Fibroblast of lung (primary cell): ENCODE measurements at regions not wholly inside any gene's neighbourhood (a gene's known extent, or its start where the extent isn't known, plus 50 kb on each side); places are given as distances from the start of the nearest gene placed in this dataset.

Experiments
- DNase-seq, 2 donors: peaks; one replicate each; pipeline versions ENCODE4 v3.0.0 to v3.0.0-alpha.2; 2010; ENCODE audit warnings: low read depth in 2 of 2
- H2AFZ ChIP-seq: 2 replicates; pipeline ENCODE4 v1.5.1; 2012; ENCODE audit warnings: low read length, control low read depth, inconsistent platforms
- H3K27ac ChIP-seq: 2 replicates; pipeline ENCODE4 v1.5.1; 2011; ENCODE audit warnings: low read length, control low read depth; ENCODE audit not compliant: insufficient read depth
- H3K27me3 ChIP-seq: 2 replicates; pipeline ENCODE4 v1.5.1; 2011; ENCODE audit warnings: mild to moderate bottlenecking, low read length; ENCODE audit not compliant: control insufficient read depth, insufficient read depth
- H3K36me3 ChIP-seq: 2 replicates; pipeline ENCODE4 v1.5.1; 2011; ENCODE audit warnings: low read length; ENCODE audit not compliant: control insufficient read depth, insufficient read depth
- H3K4me1 ChIP-seq: 2 replicates; pipeline ENCODE4 v1.5.1; 2011; ENCODE audit warnings: low read length; ENCODE audit not compliant: control insufficient read depth, insufficient read depth; ENCODE audit errors: extremely low read depth
- H3K4me2 ChIP-seq: 2 replicates; pipeline ENCODE4 v1.5.1; 2011; ENCODE audit warnings: low read length, control low read depth; ENCODE audit not compliant: insufficient read depth; ENCODE audit errors: extremely low read depth
- H3K4me3 ChIP-seq, 4 experiments: fragments of 200-600 bp in 1 of 4; sonication (generic) in 1 of 4; replicated peaks in 1 of 4; 2 replicates each; pipeline ENCODE4 v1.5.1; 2011 to 2016; ENCODE audit warnings: low read length in 4 of 4, low read depth in 3 of 4, mild to moderate bottlenecking in 3 of 4, control low read depth in 2 of 4, inconsistent platforms in 1 of 4, mixed read lengths in 1 of 4; ENCODE audit not compliant: insufficient read depth in 1 of 4; ENCODE audit errors: control extremely low read depth in 1 of 4
- H3K79me2 ChIP-seq: 2 replicates; pipeline ENCODE4 v1.5.1; 2012; ENCODE audit warnings: mild to moderate bottlenecking, low read length, inconsistent platforms; ENCODE audit not compliant: control insufficient read depth, insufficient read depth
- H3K9ac ChIP-seq: 2 replicates; pipeline ENCODE4 v1.5.1; 2011; ENCODE audit warnings: mild to moderate bottlenecking, low read length, control low read depth; ENCODE audit not compliant: insufficient read depth
- H3K9me3 ChIP-seq: 2 replicates; pipeline ENCODE4 v1.5.1; 2012; ENCODE audit warnings: low read depth, low read length; ENCODE audit not compliant: control insufficient read depth, insufficient read depth
- H4K20me1 ChIP-seq: 2 replicates; pipeline ENCODE4 v1.5.1; 2011; ENCODE audit warnings: low read length; ENCODE audit not compliant: control insufficient read depth, insufficient read depth; ENCODE audit errors: extremely low read depth
- CTCF ChIP-seq, 2 donors: IDR thresholded peaks in 1 of 2; conservative IDR thresholded peaks in 1 of 2; 1 replicate in 1 of 2; 2 replicates in 1 of 2; pipeline ENCODE4 v1.5.1; 2011 to 2012; ENCODE audit warnings: low read length in 2 of 2, control low read depth in 1 of 2, inconsistent platforms in 1 of 2, low read depth in 1 of 2, mild to moderate bottlenecking in 1 of 2
- EZH2 ChIP-seq: IDR thresholded peaks from 2 replicates; pipeline ENCODE4 v1.5.1; 2012; ENCODE audit warnings: low read length, control low read depth, mild to moderate bottlenecking; ENCODE audit errors: missing control alignments

DNA sequence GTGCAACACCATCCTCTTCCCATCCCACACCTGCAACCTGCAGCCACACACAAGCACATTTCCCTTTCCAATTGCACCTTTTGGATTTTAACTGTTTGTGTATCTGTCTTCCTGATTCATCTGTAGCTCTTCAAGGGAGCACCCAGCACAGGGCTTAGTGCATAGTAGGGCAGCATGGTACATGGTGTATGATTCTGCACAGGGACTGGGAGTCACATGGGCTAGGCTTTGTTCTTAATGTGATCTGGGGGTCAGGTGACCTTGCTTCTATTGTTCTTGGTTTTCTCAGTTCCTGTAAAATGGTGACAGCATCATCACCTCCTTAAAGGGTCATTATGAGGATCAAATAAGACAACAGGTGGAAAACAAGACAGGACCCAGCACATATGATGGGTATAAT lies 419.3 kb downstream of the MATN1 start:
- Histone ChIP-seq H2AFZ (no peak overlapping the region), H3K4me2 (no peak overlapping the region), H3K27ac (no peak overlapping the region), H3K4me3 (no peak overlapping the region), H4K20me1 (no peaks in the 10 kb centered on the region), H3K4me1 (no peaks in the 10 kb centered on the region), H3K9me3 (no peaks in the 10 kb centered on the region), H3K9ac (no peak overlapping the region), H3K79me2 (no peaks in the 10 kb centered on the region), H3K27me3 (no peaks in the 10 kb centered on the region), H3K36me3 (no peaks in the 10 kb centered on the region)
- no peak for DNase-seq
- TF ChIP-seq CTCF (conservative IDR thresholded peaks at IDR 0.05 in 1 of 2, IDR thresholded peaks at IDR 0.05 in 1 of 2; ENCODE audit: low read depth in 1 of 2, low read length in 2 of 2) (no peak), EZH2 (no peak)

GRCh38 chr1:30303387-30303786 lies 420.0 kb downstream of the MATN1 start:
- no peak overlapping the region for H3K27ac ChIP-seq
- no peak overlapping the region for H3K4me2 ChIP-seq
- TF ChIP-seq EZH2 (no peak), CTCF (conservative IDR thresholded peaks at IDR 0.05 in 1 of 2, IDR thresholded peaks at IDR 0.05 in 1 of 2; ENCODE audit: low read depth in 1 of 2, low read length in 2 of 2) (no peak)

DNA sequence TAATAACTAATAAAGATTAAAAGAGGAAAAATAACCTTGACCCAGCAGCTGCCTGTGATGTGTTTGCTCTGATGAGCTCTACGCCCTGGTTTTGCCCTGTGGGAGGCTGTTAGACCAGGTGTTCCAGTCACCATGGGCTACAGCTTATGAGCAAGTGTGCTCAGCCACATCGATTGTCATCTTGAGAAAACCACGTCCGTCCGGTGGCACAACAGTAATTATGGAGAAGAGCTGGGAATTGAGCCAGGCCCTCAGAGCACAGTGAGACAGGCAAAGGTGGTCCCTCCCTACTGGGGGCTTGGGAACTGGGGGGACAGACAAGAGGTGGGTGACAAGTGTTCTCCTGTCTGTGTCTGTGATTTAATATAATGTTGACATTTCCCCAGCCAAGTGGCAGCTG lies 420.5 kb downstream of the MATN1 start:
- H4K20me1 ChIP-seq: no peaks in the 10 kb centered on the region
- H3K9ac ChIP-seq: no peak overlapping the region
- TF ChIP-seq CTCF (conservative IDR thresholded peaks at IDR 0.05 in 1 of 2, IDR thresholded peaks at IDR 0.05 in 1 of 2; ENCODE audit: low read depth in 1 of 2, low read length in 2 of 2) (no peak), EZH2 (no peak)
- no peaks in the 10 kb centered on the region for H3K27me3 ChIP-seq
- no peak overlapping the region for H3K4me3 ChIP-seq
- no peaks in the 10 kb centered on the region for H3K36me3 ChIP-seq
- H3K27ac ChIP-seq: no peak overlapping the region
- H3K9me3 ChIP-seq: no peaks in the 10 kb centered on the region
- no peaks in the 10 kb centered on the region for H3K4me1 ChIP-seq
- H3K79me2 ChIP-seq: no peaks in the 10 kb centered on the region
- H3K4me2 ChIP-seq: no peak overlapping the region
- no peak overlapping the region for H2AFZ ChIP-seq
- no peak for DNase-seq

More at GRCh38 chr1:30303387-30303786, 420.0 kb downstream of the MATN1 start:
- H3K36me3 ChIP-seq: no peaks in the 10 kb centered on the region
- H3K4me1 ChIP-seq: no peaks in the 10 kb centered on the region
- H2AFZ ChIP-seq: no peak overlapping the region
- no peaks in the 10 kb centered on the region for H3K9me3 ChIP-seq
- no peaks in the 10 kb centered on the region for H3K79me2 ChIP-seq
- no peak overlapping the region for H3K4me3 ChIP-seq
- H3K27me3 ChIP-seq: no peaks in the 10 kb centered on the region
- H4K20me1 ChIP-seq: no peaks in the 10 kb centered on the region
- no peak overlapping the region for H3K9ac ChIP-seq
- no peak for DNase-seq
